Central memory CD4-positive, alpha-beta T cell (primary cell): ENCODE measurements at regions not wholly inside any gene's neighbourhood (a gene's known extent, or its start where the extent isn't known, plus 50 kb on each side); places are given as distances from the start of the nearest gene placed in this dataset.

ENCODE experiments used
- DNase-seq: peaks from one replicate; pipeline ENCODE4 v3.0.0; 2022

- DNase-seq, result no peak
These were observed 481.1 kb downstream of the CBLN2 start for GRCh38 chr18:72063001-72063400.

DNA sequence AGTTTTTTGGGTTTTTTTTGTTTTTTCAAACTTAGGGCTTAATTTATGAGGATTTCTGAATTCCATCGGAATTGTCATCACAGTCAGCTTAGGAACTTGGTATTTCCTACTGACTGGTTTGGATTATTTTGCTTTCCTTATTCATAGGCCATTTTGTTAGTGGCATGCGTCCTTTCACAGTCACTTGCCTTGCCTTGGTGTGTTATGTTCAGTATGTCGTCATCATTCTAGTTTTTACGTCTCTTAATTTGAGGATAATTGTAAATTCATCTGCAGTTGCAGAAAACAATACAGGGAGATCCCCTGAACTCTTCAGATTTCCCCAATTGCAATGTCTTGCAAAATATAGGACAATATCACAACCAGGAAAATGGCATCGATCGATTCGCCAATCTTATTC, 485.3 kb downstream of the CBLN2 start:
- no peak for DNase-seq

GRCh38 chr18:72056171-72056570, 488.0 kb downstream of the CBLN2 start:
- DNase-seq, result no peak

DNA sequence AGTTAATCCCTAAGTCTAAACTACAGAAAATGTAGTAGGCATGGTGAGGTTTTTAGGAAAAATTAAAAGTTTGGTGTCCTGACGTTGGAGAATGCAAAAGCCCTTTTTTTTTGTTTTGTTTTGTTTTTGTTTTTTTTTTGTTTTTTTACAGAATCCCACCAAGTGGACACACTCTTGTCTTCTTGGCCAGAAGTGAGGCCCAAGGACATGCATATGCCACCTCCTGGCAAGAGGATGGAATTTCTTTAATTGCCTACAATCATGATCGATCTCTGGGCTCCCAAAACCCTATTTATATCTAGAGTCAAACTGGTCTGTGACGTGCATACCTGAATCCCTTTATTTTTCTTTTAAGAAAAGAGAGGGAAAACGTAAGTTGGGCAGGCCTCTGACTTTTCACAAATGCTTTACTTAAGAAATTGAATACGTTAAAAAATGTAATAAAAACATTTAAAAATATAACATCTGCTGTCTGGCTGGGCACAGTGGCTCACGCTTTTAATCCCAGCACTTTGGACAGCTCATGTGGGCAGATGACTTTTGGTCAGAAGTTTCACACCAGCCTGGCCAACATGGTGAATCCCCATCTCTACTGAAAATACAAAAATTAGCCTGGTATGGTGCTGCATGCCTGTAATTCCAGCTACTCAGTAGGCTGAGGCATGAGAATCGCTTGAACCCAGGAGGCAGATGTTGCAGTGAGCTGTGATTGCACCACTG, 502.7 kb downstream of the CBLN2 start:
- no peak for DNase-seq

- DNase-seq, result no peak
These were observed 530.7 kb downstream of the CBLN2 start for GRCh38 chr18:72013427-72013850.

DNA sequence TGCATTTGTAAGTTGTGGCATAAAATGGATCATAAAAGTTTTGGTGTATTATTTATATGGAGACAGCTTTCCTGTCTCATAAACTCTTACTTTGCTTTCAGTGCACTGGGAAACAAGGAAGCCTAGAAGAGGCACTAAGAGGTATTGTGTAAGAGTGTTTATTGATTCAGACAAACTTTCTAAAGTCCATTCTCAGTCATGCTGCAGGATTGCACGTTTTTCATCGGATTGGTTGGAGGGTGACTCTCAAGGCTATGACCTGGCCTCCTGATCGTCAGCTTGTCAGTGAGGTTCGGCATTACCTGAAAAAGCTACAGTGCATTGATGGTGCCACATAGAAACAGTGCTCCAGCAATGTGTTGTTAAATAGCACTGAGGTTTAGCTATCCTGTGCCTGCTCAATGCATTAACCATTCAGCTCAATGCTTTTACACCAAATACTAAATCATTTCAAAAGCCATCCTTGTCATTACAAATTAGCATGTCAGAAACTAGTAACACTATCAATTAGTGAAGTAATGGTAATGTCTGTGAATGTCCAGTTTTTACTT, 545.5 kb downstream of the CBLN2 start:
- no peak for DNase-seq

DNA sequence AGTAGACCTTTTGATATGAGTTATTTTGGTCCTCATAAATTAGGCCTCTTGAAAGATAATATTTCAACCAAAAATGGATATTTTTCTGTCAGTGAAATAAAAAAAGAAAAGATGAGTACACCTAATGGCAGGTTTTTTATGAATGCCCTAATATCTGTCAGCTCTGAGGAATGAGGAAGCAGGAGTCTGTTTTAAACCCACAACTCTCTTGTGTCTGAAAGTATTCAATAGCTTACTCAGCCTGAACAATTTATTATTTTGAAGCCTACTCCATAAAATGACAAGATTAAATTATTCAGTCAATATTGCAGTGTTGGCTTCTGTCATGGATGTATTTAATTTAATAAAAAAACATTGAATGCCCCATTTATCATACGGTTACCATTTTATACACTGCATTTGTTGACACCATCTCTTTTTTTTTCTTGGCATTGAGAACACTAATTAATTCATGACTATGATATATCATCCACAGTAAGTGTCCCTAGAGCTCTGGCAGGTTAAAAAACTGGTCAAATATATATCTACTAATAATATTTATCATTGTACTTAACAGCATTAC, 548.2 kb downstream of the CBLN2 start:
- DNase-seq, result no peak

DNA sequence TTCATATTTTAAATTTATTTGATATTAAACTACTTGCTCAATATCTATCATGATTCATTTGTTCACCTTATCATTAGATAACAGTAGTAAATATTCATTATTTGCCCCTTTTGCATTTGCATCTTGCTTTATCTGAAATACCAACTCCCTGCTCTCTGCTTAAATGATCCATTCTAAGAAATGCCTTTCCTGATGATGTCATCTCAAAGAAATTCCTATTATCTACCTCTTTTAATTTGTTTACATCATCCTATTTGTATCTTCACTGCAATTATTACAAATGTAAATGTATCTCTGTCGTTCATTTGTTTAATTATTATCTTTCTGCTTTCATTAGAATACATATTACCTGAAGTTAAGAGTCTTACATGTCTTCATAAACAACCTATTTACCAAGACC, 549.9 kb downstream of the CBLN2 start:
- no peak for DNase-seq

DNA sequence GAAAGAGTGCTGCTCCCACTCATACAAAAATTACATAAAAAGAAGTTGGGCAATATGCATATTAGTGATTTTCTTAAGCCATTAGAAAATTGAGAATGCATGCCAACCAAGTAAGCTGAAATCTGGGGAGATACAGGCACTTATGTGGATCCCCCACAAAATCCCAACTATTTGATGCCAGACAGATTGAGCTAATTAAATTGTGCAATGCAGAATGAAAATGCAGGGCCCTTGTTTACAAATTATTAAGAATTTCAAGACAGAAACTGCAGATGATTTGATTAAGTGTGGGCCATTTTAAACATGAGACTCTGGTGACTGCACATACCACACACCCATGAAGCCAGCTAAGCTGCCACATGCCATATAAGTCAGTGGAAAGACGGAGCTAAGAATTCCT, 554.5 kb downstream of the CBLN2 start:
- no peak for DNase-seq

GRCh38 chr18:71986351-71987050, 557.6 kb downstream of the CBLN2 start:
- DNase-seq, result no peak

DNA sequence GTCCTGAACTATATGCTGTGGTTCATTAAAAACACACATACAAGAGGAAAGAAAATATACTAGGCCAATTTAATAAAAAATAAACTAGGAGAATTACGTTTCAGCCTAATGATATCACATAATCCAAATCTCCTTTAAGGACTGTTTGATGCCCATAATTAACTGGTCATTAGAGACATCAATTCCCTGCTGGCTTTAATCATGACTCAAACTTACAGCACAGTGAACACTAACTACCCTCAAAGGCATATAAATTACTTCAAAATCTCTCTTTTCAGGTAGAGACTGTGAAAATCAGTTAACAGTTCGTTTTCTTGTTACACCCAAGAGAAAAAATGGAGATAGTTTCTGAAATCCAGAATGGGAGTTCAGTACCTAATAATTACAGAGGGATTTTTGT, 567.4 kb downstream of the CBLN2 start:
- no peak for DNase-seq

DNA sequence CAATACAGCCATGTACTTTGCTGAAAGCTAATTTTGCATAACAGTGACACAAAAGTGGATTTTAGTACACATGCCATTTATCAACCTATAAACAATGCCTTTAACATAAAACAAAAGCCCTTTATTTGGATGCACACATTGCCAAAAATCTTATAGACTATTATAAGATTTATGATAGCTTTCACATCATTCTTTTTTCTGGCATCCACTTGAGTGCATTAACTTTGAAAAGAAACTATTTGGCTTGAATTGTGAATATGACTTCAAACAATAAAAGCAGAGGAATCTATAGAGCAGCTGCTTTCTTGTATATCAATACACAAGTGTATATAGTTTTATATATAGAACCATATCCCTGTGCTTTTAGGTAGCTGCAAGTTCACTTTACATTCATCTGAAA, 577.4 kb downstream of the CBLN2 start:
- no peak for DNase-seq

DNA sequence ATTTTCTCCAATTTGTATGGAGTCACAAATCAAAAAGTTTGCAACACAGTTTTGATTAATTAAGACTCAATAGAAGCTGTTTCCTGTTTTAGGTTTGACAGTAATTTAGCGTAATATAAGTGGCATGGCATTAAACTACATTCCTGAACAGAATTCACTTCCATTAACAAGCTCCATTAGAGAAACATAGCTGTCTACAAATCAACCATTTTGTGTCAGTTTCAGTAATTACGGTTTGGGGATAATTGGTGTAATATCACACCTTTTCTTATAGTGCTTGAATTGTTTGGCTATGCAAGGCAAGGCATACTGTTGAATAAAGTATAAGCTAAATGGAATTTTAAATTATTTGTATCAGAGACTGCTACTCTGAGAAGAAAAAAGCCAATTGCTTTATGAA, 585.5 kb downstream of the CBLN2 start:
- DNase-seq, result no peak

- DNase-seq, result no peak
These were observed 593.1 kb downstream of the CBLN2 start for GRCh38 chr18:71951001-71951400.

GRCh38 chr18:71942433-71942832, 601.7 kb downstream of the CBLN2 start:
- DNase-seq, result no peak

DNA sequence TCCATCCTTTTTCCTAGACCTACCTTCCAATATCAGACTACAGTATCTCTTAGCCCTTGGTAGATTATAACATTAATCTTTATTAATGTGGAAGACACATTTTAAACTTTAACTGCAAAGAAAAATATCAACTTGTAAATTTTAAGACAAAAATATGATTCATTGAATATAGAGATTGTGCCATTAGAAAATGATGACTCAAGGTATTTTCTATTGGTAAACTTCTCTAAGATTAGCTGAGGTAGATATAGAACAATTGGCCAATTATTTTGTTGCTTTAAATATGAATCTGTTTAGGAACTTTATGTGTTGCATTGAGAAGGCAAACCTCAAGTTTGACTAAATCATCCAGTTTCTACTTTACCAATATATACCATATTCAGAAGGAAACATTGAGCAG, 604.7 kb downstream of the CBLN2 start:
- no peak for DNase-seq

DNA sequence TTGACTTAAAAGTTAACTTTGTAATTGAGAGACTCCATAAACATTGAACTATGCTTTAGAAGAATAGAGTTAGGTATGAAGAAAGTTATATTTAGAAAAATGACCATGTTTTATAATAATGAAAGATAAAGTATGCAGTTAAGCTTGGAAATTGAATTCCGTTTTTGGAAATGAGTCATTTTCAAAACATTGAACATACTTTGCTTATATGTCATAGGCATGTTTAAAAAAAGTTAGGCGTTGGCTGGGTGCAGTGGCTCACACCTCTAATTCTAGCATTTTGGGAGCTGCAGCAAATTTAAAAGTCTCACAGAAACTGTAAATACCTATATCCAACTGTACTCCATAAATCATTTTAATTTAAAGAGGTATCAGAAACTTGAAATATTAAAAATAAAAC, 607.4 kb downstream of the CBLN2 start:
- no peak for DNase-seq

DNA sequence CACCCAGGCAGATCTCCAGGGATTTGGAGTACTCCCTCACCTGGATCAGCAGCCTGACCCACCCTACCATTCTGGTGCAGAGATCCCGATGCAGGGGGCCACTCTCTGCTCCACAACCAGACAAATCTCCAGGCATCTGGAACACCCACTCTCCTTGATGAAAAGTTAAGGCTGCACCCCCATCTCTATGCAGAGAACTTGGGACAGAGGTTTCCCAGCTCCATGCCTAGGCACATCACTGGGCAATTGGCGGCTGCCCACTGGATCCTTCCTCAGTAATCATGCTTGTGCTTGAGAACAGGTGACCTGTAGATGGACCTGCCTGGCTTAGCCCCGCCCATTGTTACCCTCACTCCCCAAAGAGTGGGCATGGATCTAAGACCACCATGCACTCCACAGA, 624.9 kb downstream of the CBLN2 start:
- DNase-seq, result no peak

GRCh38 chr18:71913641-71914040, 630.5 kb downstream of the CBLN2 start:
- no peak for DNase-seq

- no peak for DNase-seq
These were observed 641.7 kb downstream of the CBLN2 start for GRCh38 chr18:71902482-71902881.

DNA sequence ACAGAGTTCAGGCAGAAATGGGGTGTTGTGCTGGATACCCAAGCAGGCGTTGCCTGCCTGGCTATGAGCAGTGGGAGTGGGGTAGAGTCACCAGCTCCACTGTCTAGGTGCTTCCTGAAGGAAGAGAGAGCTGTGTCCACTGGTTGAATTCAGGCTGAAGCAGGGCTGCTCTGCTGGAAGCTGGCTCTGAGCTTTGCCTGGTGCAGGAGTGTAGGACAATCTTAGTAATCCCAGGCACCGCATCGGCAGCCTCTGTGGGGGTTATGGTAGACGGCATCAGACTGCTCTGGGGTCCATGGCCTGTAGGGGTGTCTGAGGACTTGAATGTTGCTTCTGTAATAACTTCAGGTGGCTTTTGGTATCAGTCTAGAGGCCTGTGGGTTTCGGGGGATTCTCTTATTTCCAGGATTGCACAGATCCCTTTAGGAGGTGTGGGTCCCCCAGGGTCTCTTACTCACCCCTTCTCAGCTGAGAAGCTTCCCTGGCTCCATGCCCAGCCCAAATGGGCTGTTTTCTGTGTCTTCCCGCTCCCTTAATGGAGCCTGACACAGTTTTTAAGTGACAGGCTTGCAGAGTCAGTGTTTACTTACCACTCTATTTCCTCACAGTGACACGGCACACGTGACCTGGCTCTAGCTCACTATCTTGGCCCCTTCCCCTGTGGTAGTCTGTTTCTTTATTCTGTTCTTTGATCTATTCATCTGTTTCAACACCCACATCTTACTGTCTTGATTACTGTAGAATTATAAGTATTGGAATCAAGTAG, 644.3 kb downstream of the CBLN2 start:
- no peak for DNase-seq

DNA sequence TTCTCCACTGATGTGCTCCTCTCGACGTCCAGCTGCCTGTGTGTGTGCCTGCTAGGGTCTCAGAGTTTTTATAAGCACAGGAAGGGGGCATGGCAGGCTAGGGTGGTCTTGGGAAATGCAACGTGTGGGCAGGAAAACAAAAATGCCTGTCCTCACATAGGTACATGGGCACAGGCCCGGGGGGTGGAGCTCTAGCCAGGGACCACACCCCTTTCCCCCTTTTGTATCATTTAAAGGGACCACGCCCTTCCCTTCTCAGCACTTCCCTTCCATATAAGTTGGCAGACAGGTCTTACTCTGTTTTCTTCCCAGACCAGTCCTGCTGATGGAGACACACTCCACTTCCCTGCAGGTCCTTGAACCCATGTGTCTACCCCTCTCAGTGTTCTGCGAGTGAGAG, 645.0 kb downstream of the CBLN2 start:
- DNase-seq, result no peak

- no peak for DNase-seq
These were observed 656.6 kb downstream of the CBLN2 start for GRCh38 chr18:71887509-71887908.
